Hepatocyte (in vitro differentiated cells): ENCODE measurements at regions not wholly inside any gene's neighbourhood (a gene's known extent, or its start where the extent isn't known, plus 50 kb on each side); places are given as distances from the start of the nearest gene placed in this dataset.
"Not testable (repeated sequence)": the region's sequence is repeated elsewhere in the genome, so short reads cannot be mapped to it uniquely, and the experiment has no call there.

Experiments used
- DNase-seq: peaks from one replicate; pipeline ENCODE4 v3.0.0-alpha.2; 2016; ENCODE audit warnings: low spot score
- H2AFZ ChIP-seq: fragments of 200-600 bp; sonication (generic); 2 replicates; pipeline ENCODE4 v1.6.0; 2016; ENCODE audit warnings: antibody characterized with exemption, mild to moderate bottlenecking
- H3K27ac ChIP-seq: fragments of 200-600 bp; sonication (generic); 2 replicates; pipeline ENCODE4 v1.5.1; 2016; ENCODE audit warnings: mild to moderate bottlenecking
- H3K27me3 ChIP-seq: fragments of 200-600 bp; sonication (generic); 2 replicates; pipeline ENCODE4 v1.6.1; 2016
- H3K36me3 ChIP-seq: fragments of 200-600 bp; sonication (generic); replicated peaks from 2 replicates; pipeline ENCODE4 v1.5.1; 2016; ENCODE audit warnings: low read depth; ENCODE audit not compliant: insufficient read depth
- H3K4me1 ChIP-seq: fragments of 200-600 bp; sonication (generic); 2 replicates; pipeline ENCODE4 v1.5.1; 2016; ENCODE audit warnings: mild to moderate bottlenecking, moderate library complexity; ENCODE audit not compliant: insufficient read depth
- H3K4me2 ChIP-seq: fragments of 200-600 bp; sonication (generic); 2 replicates; pipeline ENCODE4 v1.6.0; 2016
- H3K4me3 ChIP-seq: fragments of 200-600 bp; sonication (generic); 2 replicates; pipeline ENCODE4 v1.5.1; 2016; ENCODE audit warnings: mild to moderate bottlenecking
- H3K79me2 ChIP-seq: fragments of 200-600 bp; sonication (generic); 2 replicates; pipeline ENCODE4 v1.6.0; 2017; ENCODE audit warnings: mild to moderate bottlenecking
- H3K9me2 ChIP-seq: fragments of 200-600 bp; sonication (generic); replicated peaks from 2 replicates; pipeline ENCODE4 v1.6.0; 2017; ENCODE audit warnings: mild to moderate bottlenecking; ENCODE audit not compliant: insufficient read depth
- H3K9me3 ChIP-seq: fragments of 200-600 bp; sonication (generic); 2 replicates; pipeline ENCODE4 v1.5.1; 2016; ENCODE audit warnings: low read depth, mild to moderate bottlenecking
- H4K20me1 ChIP-seq: fragments of 200-600 bp; sonication (generic); 2 replicates; pipeline ENCODE4 v1.6.0; 2016; ENCODE audit warnings: mild to moderate bottlenecking; ENCODE audit not compliant: insufficient read depth, poor library complexity, severe bottlenecking
- EZH2 ChIP-seq: fragments of 200-600 bp; sonication (generic); IDR thresholded peaks from 2 replicates; pipeline ENCODE4 v1.6.1; 2016; ENCODE audit warnings: antibody characterized with exemption, mild to moderate bottlenecking, borderline replicate concordance
- EZH2phosphoT487 ChIP-seq: fragments of 200-600 bp; sonication (generic); IDR thresholded peaks from one replicate; pipeline ENCODE4 v1.6.1; 2018; ENCODE audit warnings: antibody characterized with exemption, mild to moderate bottlenecking, low read depth, moderate library complexity; ENCODE audit not compliant: unreplicated experiment, severe bottlenecking
- WGBS: methylation state at CpG from one replicate; pipeline ENCODE4 v1.1.6; 2016; ENCODE audit warnings: low lambda C conversion rate; ENCODE audit errors: missing lambda C conversion rate; 5-methylcytosine and 5-hydroxymethylcytosine counted together
- TF ChIP-seq, protein P1 (sequence below): fragments of 200-600 bp; sonication (generic); IDR thresholded peaks from 2 replicates; pipeline ENCODE4 v1.5.1; 2016; ENCODE audit warnings: antibody characterized with exemption, mild to moderate bottlenecking; ENCODE audit not compliant: poor library complexity

DNA sequence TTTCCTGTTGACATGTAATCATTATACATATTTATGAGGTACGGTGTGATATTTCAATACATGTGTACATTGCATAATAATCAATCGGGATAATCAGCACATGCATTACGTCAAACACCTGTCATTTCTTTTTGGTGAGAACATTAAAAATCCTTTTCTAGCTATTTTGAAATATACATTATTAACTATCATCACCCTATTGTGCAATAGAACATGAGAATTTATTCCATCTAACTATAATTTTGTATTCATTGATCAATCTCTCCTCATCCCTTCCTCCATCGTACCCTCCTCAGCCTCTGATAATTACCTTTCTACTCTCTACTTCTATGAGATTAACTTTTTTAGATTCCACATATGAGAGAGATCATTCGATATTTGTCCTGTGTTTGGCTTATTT is 170.9 kb upstream of the GHR start:
- TF ChIP-seq EZH2 = no peak
- TF ChIP-seq EZH2phosphoT487 = no peak
- TF ChIP-seq, protein P1, sequence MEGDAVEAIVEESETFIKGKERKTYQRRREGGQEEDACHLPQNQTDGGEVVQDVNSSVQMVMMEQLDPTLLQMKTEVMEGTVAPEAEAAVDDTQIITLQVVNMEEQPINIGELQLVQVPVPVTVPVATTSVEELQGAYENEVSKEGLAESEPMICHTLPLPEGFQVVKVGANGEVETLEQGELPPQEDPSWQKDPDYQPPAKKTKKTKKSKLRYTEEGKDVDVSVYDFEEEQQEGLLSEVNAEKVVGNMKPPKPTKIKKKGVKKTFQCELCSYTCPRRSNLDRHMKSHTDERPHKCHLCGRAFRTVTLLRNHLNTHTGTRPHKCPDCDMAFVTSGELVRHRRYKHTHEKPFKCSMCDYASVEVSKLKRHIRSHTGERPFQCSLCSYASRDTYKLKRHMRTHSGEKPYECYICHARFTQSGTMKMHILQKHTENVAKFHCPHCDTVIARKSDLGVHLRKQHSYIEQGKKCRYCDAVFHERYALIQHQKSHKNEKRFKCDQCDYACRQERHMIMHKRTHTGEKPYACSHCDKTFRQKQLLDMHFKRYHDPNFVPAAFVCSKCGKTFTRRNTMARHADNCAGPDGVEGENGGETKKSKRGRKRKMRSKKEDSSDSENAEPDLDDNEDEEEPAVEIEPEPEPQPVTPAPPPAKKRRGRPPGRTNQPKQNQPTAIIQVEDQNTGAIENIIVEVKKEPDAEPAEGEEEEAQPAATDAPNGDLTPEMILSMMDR = no peak
- DNase-seq = no peak
- H4K20me1 ChIP-seq = no peaks in the 10 kb centered on the region
- no peak overlapping the region for H3K27ac ChIP-seq
- H3K4me1 ChIP-seq = no peaks in the 10 kb centered on the region
- H3K27me3 ChIP-seq = no peaks in the 10 kb centered on the region
- H3K4me2 ChIP-seq = no peak overlapping the region
- no peaks in the 10 kb centered on the region for H3K9me3 ChIP-seq
- H3K36me3 ChIP-seq = no peaks in the 10 kb centered on the region
- 94% methylated on average over 5 of the region's 5 CpGs for WGBS
- H3K79me2 ChIP-seq = no peaks in the 10 kb centered on the region
- H3K9me2 ChIP-seq = no peaks in the 10 kb centered on the region
- H2AFZ ChIP-seq = no peak overlapping the region
- H3K4me3 ChIP-seq = no peak overlapping the region

DNA sequence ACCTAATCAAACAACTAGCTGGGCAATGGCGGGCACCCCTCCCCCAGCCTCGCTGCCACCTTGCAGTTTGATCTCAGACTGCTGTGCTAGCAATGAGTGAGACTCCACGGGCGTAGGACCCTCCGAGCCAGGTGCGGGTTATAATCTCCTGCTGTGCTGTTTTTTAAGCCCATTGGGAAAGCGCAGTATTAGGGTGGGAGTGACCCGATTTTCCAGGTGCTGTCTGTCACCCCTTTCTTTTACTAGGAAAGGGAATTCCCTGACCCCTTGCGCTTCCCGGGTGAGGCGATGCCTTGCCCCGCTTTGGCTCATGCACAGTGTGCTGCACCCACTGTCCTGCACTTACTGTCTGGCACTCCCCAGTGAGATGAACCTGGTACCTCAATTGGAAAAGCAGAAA is 163.3 kb upstream of the GHR start:
- not testable (repeated sequence) for H3K79me2 ChIP-seq

DNA sequence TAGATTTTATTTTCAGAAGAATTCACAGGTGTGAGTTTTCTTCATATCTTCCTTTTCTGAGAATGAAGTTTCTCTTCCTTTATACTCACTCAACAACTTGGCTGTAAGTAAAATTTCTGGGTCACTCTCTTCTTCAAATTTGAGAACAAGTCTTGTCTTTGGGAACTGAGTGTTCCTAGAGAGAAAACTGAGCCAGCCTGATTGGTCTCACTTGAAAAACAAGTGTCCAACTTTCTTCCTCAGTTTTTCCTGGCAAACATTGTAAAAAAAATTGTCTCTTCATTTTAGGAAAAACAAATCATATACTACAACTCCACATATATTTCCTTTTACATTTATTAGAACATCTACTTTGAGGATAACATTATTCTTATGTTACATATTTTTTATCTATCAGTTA is 156.1 kb upstream of the GHR start:
- Histone ChIP-seq H3K4me1 (no peaks in the 10 kb centered on the region), H3K36me3 (no peaks in the 10 kb centered on the region), H3K27ac (no peak overlapping the region), H4K20me1 (no peaks in the 10 kb centered on the region), H3K27me3 (no peaks in the 10 kb centered on the region), H3K9me3 (no peaks in the 10 kb centered on the region), H3K9me2 (no peaks in the 10 kb centered on the region), H2AFZ (no peak overlapping the region), H3K4me2 (no peak overlapping the region), H3K4me3 (no peak overlapping the region), H3K79me2 (no peaks in the 10 kb centered on the region)
- TF ChIP-seq EZH2 (no peak), EZH2phosphoT487 (no peak)
- TF ChIP-seq, protein P1 = no peak
- DNase-seq = no peak

More for the DNA sequence above, 163.3 kb upstream of the GHR start:
- not testable (repeated sequence) for H2AFZ ChIP-seq, DNase-seq, H3K27me3 ChIP-seq, H3K9me3 ChIP-seq, H3K4me3 ChIP-seq, H3K4me2 ChIP-seq, H3K4me1 ChIP-seq, H3K36me3 ChIP-seq, H4K20me1 ChIP-seq, H3K9me2 ChIP-seq, H3K27ac ChIP-seq
- WGBS = 98% methylated on average over 12 of the region's 12 CpGs

DNA sequence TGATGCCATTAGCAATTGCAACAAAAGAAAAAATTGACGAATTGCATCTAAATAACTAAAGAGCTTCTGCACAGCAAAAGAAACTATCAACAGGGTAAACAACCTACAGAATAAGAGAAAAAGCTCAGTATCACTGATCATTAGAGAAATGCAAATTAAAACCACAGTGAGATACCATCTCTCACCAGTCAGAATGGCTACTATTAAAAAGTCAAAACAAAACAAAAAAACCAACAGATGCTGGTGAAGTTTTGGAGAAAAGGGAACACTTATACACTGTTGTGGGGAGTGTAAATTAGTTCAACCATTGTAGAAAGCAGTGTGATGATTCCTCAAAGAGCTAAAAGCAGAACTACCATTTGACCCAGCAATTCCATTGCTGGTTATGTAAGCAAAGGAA is 155.1 kb upstream of the GHR start:
- not testable (repeated sequence) for H3K4me3 ChIP-seq, H4K20me1 ChIP-seq, H3K4me1 ChIP-seq, H3K9me2 ChIP-seq, DNase-seq, H3K9me3 ChIP-seq, H3K27me3 ChIP-seq, H3K27ac ChIP-seq, H3K36me3 ChIP-seq, H3K4me2 ChIP-seq, H3K79me2 ChIP-seq, H2AFZ ChIP-seq
- WGBS = 95% methylated on average over 1 of the region's 1 CpG

DNA sequence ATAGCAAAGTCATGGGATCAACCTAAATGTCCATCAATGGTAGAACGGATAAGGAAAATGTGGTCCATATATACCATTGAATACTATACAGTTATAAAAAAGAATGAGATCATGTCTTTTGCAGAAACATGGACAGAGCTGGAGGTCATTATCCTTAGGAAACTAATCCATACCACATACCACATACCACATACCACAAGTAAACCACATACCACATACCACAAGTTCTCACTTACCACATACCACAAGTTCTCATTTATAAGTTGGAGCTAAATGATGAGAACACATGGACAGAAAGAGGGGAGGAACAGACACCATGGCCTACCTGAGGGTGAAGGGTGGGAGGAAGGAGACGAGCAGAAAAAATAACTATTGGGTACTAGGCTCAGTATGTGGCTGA is 154.6 kb upstream of the GHR start:
- Histone ChIP-seq H3K4me3 (no peak overlapping the region), H3K9me3 (no peaks in the 10 kb centered on the region), H3K4me2 (no peak overlapping the region), H4K20me1 (no peaks in the 10 kb centered on the region), H3K27me3 (no peaks in the 10 kb centered on the region), H3K4me1 (no peaks in the 10 kb centered on the region), H3K9me2 (no peaks in the 10 kb centered on the region), H2AFZ (no peak overlapping the region), H3K36me3 (no peaks in the 10 kb centered on the region), H3K79me2 (no peaks in the 10 kb centered on the region), H3K27ac (no peak overlapping the region)
- no peak for TF ChIP-seq EZH2
- TF ChIP-seq EZH2phosphoT487 = no peak
- TF ChIP-seq, protein P1 = no peak
- WGBS = 91% methylated on average over 2 of the region's 2 CpGs
- no peak for DNase-seq
